HCT116 (cell line): ENCODE measurements at regions not wholly inside any gene's neighbourhood (a gene's known extent, or its start where the extent isn't known, plus 50 kb on each side); places are given as distances from the start of the nearest gene placed in this dataset.

Experiments used
- ATAC-seq: fragments of 200-7000 bp; cut with Tn5 transposase; 2 replicates; pipeline ENCODE4 v1.9.1; 2020; ENCODE audit warnings: mild to moderate bottlenecking, moderate library complexity
- BruUV-seq: library from RNA; stranded (reverse); fragments of 400-500 nt; replicated peaks from 2 replicates; lab custom pipeline; 2021; lab: Mats Ljungman, UMichigan
- CTCF ChIA-PET: fragments of 300-600 bp; sonication (Branson Sonifier 250); formaldehyde crosslinking; loops from one replicate; lab custom pipeline; 2021; ENCODE audit warnings: antibody characterized with exemption; lab: Charles Lee
- POLR2A ChIA-PET: fragments of 300-600, 350-600 bp; sonication (Branson Sonifier 250); formaldehyde crosslinking; loops from one replicate; lab custom pipeline; 2021; ENCODE audit warnings: antibody characterized with exemption; lab: Charles Lee
- RAD21 ChIA-PET, 2 experiments: fragments of 300-600 bp; sonication (Branson Sonifier 250); formaldehyde crosslinking; loops; one replicate each; lab custom pipeline; 2023; ENCODE audit warnings: low total read pairs in 2 of 2; ENCODE audit not compliant: uncharacterized antibody in 2 of 2, unreplicated experiment in 2 of 2, low non-redundant PET in 1 of 2; lab: Charles Lee
- DNase-seq: peaks from one replicate; pipeline ENCODE4 v3.0.0-alpha.2; 2010; ENCODE audit warnings: low read depth, low spot score
- H2AFZ ChIP-seq: fragments of 200-600 bp; shearing (Covaris generic), sonication (generic); 2 replicates; pipeline ENCODE4 v1.6.1; 2017; ENCODE audit warnings: low read depth, mixed run types, mixed read lengths, antibody characterized with exemption, low read length; ENCODE audit not compliant: poor library complexity, severe bottlenecking
- H3K27ac ChIP-seq: 2 replicates; pipeline ENCODE4 v1.5.1; 2012; ENCODE audit warnings: low read depth, low read length
- H3K27me3 ChIP-seq: fragments of 200-600 bp; sonication (generic); 2 replicates; pipeline ENCODE4 v1.6.1; 2016; ENCODE audit warnings: mixed run types, low read length, mixed read lengths; ENCODE audit not compliant: insufficient read depth
- H3K36me3 ChIP-seq, 2 experiments: fragments of 200-500 bp in 1 of 2; fragments of 200-600 bp in 1 of 2; sonication (Bioruptor generic) in 1 of 2; sonication (generic) in 1 of 2; 2 replicates each; pipeline versions ENCODE4 v1.5.1 to v1.6.1; 2014 to 2016; ENCODE audit warnings: low read length in 2 of 2, inconsistent platforms in 1 of 2, mixed read lengths in 1 of 2, mixed run types in 1 of 2; ENCODE audit not compliant: insufficient read depth in 2 of 2, control insufficient read depth in 1 of 2
- H3K4me1 ChIP-seq, 2 experiments: fragments of 200-600 bp in 1 of 2; sonication (generic) in 1 of 2; 2 replicates each; pipeline versions ENCODE4 v1.5.1 to v1.6.1; 2012 to 2017; ENCODE audit warnings: low read length in 2 of 2, inconsistent platforms in 1 of 2, mild to moderate bottlenecking in 1 of 2, mixed read lengths in 1 of 2, mixed run types in 1 of 2, moderate library complexity in 1 of 2; ENCODE audit not compliant: insufficient read depth in 2 of 2, control insufficient read depth in 1 of 2
- H3K4me2 ChIP-seq: fragments of 200-600 bp; sonication (generic); 2 replicates; pipeline ENCODE4 v1.6.1; 2017; ENCODE audit warnings: mixed run types, low read length, mixed read lengths
- H3K4me3 ChIP-seq, 2 experiments: fragments of 200-600 bp in 1 of 2; sonication (generic) in 1 of 2; replicated peaks in 1 of 2; 2 replicates each; pipeline ENCODE4 v1.5.1; 2011 to 2016; ENCODE audit warnings: low read length in 2 of 2, control low read depth in 1 of 2, low read depth in 1 of 2, mild to moderate bottlenecking in 1 of 2, mixed read lengths in 1 of 2, mixed run types in 1 of 2
- H3K79me2 ChIP-seq: fragments of 200-600 bp; sonication (generic); 2 replicates; pipeline ENCODE4 v1.6.1; 2017; ENCODE audit warnings: mild to moderate bottlenecking, mixed run types, low read length, moderate library complexity, mixed read lengths; ENCODE audit not compliant: insufficient read depth
- H3K9ac ChIP-seq: fragments of 200-600 bp; sonication (generic); 2 replicates; pipeline ENCODE4 v1.6.1; 2016; ENCODE audit warnings: low read length, mixed read lengths
- H3K9me2 ChIP-seq: fragments of 200-600 bp; sonication (generic), shearing (Covaris generic); 2 replicates; pipeline ENCODE4 v1.6.1; 2017; ENCODE audit warnings: mixed run types, mild to moderate bottlenecking, moderate library complexity; ENCODE audit not compliant: insufficient read depth
- H3K9me3 ChIP-seq, 2 experiments: fragments of 200-500 bp in 1 of 2; fragments of 200-600 bp in 1 of 2; sonication (Bioruptor generic) in 1 of 2; sonication (generic) in 1 of 2; 2 replicates each; pipeline ENCODE4 v1.6.1; 2014 to 2017; ENCODE audit warnings: low read length in 2 of 2, mixed read lengths in 2 of 2, inconsistent platforms in 1 of 2, low read depth in 1 of 2, mild to moderate bottlenecking in 1 of 2, mixed run types in 1 of 2, moderate library complexity in 1 of 2; ENCODE audit not compliant: control insufficient read depth in 1 of 2, insufficient read depth in 1 of 2
- H4K20me1 ChIP-seq: fragments of 200-600 bp; sonication (generic), shearing (Covaris generic); 2 replicates; pipeline ENCODE4 v1.6.1; 2017; ENCODE audit warnings: mixed run types, mild to moderate bottlenecking, moderate library complexity; ENCODE audit not compliant: insufficient read depth
- CEBPB ChIP-seq: IDR thresholded peaks from 2 replicates; pipeline ENCODE4 v1.6.1; 2012; ENCODE audit warnings: low read depth
- EGR1 ChIP-seq: IDR thresholded peaks from 2 replicates; pipeline ENCODE4 v1.6.1; 2012; ENCODE audit warnings: low read depth
- ELF1 ChIP-seq: IDR thresholded peaks from 2 replicates; pipeline ENCODE4 v1.6.1; 2012; ENCODE audit warnings: low read depth, borderline replicate concordance
- EZH2 ChIP-seq: fragments of 200-600 bp; sonication (generic); IDR thresholded peaks from 2 replicates; pipeline ENCODE4 v1.6.1; 2017; ENCODE audit warnings: antibody characterized with exemption, mixed run types
- FOSL1 ChIP-seq: IDR thresholded peaks from 2 replicates; pipeline ENCODE4 v1.6.1; 2012; ENCODE audit warnings: low read depth
- JUND ChIP-seq: IDR thresholded peaks from 2 replicates; pipeline ENCODE4 v1.6.1; 2012
- POLR2A ChIP-seq: IDR thresholded peaks from 2 replicates; pipeline ENCODE4 v1.7.0; 2011; ENCODE audit warnings: borderline replicate concordance; ENCODE audit not compliant: insufficient read depth, insufficient read length; ENCODE audit errors: extremely low read depth
- POLR2AphosphoS5 ChIP-seq: IDR thresholded peaks from 2 replicates; pipeline ENCODE4 v1.6.1; 2011; ENCODE audit warnings: mild to moderate bottlenecking, low read depth, low read length, moderate library complexity
- RAD21 ChIP-seq: IDR thresholded peaks from 2 replicates; pipeline ENCODE4 v1.6.1; 2012; ENCODE audit warnings: low read depth, mild to moderate bottlenecking
- SIN3A ChIP-seq: IDR thresholded peaks from 2 replicates; pipeline ENCODE4 v1.6.1; 2012; ENCODE audit warnings: low read depth
- SP1 ChIP-seq: IDR thresholded peaks from 2 replicates; pipeline ENCODE4 v1.6.1; 2012; ENCODE audit warnings: low read depth
- SRF ChIP-seq: IDR thresholded peaks from 2 replicates; pipeline ENCODE4 v1.6.1; 2012; ENCODE audit warnings: low read depth
- TCF7L2 ChIP-seq: IDR thresholded peaks from 2 replicates; pipeline ENCODE4 v1.7.0; 2011; ENCODE audit warnings: borderline replicate concordance, inconsistent platforms; ENCODE audit not compliant: insufficient read depth, insufficient read length; ENCODE audit errors: extremely low read depth
- ZFX ChIP-seq: fragments of 450-650 bp; IDR thresholded peaks from 2 replicates; pipeline ENCODE4 v1.6.1; 2017
- intact Hi-C: fragments of 100-400 bp; cut with micrococcal nuclease; formaldehyde crosslinking; loops from 2 replicates; pipeline ENCODE4 v1.10.0; 2022
- TF ChIP-seq, protein P1 (sequence below): IDR thresholded peaks from 2 replicates; pipeline ENCODE4 v1.6.1; 2012
- TF ChIP-seq, protein P2 (sequence below): IDR thresholded peaks from 2 replicates; pipeline ENCODE4 v1.6.1; 2012; ENCODE audit warnings: low read depth
- TF ChIP-seq, protein P3 (sequence below), 3 experiments: fragments of 200-600 bp in 1 of 3; sonication (generic) in 1 of 3; IDR thresholded peaks in 2 of 3; conservative IDR thresholded peaks in 1 of 3; 2 replicates each; pipeline ENCODE4 v1.5.1; 2012 to 2017; ENCODE audit warnings: low read depth in 2 of 3, low read length in 2 of 3, antibody characterized with exemption in 1 of 3, borderline replicate concordance in 1 of 3, control low read depth in 1 of 3, mild to moderate bottlenecking in 1 of 3, mixed read lengths in 1 of 3, mixed run types in 1 of 3, moderate library complexity in 1 of 3; ENCODE audit not compliant: insufficient read depth in 1 of 3

DNA sequence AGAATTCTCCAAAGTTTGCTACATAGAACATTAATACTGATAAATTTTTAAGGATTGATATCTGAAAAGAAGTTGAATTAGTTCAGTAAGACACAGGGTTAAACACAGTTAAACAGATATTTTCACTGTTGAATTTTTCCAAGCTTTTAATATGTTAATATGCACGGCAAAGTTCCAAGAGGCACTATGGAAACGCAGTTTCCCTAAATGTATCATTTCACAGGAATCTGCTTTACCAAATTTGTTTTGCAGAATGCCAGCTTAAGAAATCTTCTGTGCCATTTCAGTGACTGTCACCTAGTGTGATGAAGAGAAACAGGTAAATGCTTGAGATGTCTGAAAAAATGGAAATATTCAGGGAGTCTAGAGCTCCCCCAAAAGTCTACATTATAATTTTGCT, 395.9 kb upstream of the GRIA3 start:
- TF ChIP-seq ELF1: no peak
- TF ChIP-seq FOSL1: no peak
- no peak for TF ChIP-seq RAD21
- TF ChIP-seq, protein P1, sequence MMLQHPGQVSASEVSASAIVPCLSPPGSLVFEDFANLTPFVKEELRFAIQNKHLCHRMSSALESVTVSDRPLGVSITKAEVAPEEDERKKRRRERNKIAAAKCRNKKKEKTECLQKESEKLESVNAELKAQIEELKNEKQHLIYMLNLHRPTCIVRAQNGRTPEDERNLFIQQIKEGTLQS: no peak
- TF ChIP-seq EGR1: no peak
- no peak for TF ChIP-seq SIN3A
- TF ChIP-seq SP1: no peak
- BruUV-seq: no TSS peak
- Histone ChIP-seq H3K9me3 (no peaks in the 10 kb centered on the region), H3K27me3 (no peaks in the 10 kb centered on the region), H3K36me3 (no peaks in the 10 kb centered on the region), H3K4me1 (no peaks in the 10 kb centered on the region), H3K4me3 (no peak overlapping the region), H3K4me2 (no peak overlapping the region), H2AFZ (no peak overlapping the region), H3K9me2 (no peaks in the 10 kb centered on the region), H4K20me1 (no peaks in the 10 kb centered on the region), H3K79me2 (no peaks in the 10 kb centered on the region), H3K9ac (no peak overlapping the region), H3K27ac (no peak overlapping the region)
- ATAC-seq (no peak), DNase-seq (no peak)
- POLR2A ChIA-PET: no interaction called here
- intact Hi-C loops: no loop called here
- CTCF ChIA-PET: no interaction called here
- RAD21 ChIA-PET: no interaction called here

DNA sequence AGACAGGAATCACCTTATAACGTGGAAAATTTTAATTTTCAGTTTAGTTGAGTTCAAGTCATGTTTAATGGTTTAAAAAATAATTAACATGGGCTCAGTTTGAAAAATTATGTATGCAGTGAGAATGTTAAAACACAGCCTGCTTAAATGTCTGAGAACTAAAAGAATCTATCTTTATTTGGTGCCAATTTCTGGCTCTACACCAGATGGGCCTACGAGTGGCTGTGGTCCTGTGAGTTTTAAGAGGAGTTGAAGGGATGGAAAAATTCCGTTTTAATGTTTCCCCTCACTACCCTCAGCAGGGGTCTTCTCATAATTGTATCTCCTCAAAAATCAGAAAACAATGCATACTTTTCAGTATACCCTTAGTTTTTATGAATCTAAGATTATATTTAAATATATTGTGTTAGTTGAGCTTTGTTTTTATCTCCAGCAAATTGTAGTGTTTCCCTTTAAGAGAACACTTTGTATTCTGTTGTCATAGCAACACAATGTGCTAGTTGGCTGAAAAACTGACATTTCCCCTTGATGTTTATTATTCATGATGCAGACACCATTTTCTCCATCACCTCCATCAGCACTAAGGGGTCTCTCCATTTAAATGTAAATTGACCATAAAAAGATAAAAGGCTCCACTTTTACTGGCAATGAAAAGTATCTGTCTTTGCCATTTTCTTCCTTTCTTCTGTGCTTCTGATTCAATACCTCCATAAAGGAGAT, 393.5 kb upstream of the GRIA3 start:
- RAD21 ChIA-PET: no interaction called here
- Histone ChIP-seq H3K9me2 (no peaks in the 10 kb centered on the region), H3K36me3 (no peaks in the 10 kb centered on the region), H3K4me2 (no peak overlapping the region), H2AFZ (no peak overlapping the region), H3K9me3 (no peaks in the 10 kb centered on the region), H3K9ac (no peak overlapping the region), H3K79me2 (no peaks in the 10 kb centered on the region), H4K20me1 (no peaks in the 10 kb centered on the region), H3K27ac (no peak overlapping the region), H3K4me1 (no peaks in the 10 kb centered on the region), H3K4me3 (no peak overlapping the region), H3K27me3 (no peaks in the 10 kb centered on the region)
- DNase-seq (no peak), ATAC-seq (no peak)
- intact Hi-C loops: no loop called here
- POLR2A ChIA-PET: no interaction called here
- no TSS peak for BruUV-seq
- CTCF ChIA-PET: no interaction called here
- TF ChIP-seq TCF7L2: no peak
- TF ChIP-seq, protein P2, sequence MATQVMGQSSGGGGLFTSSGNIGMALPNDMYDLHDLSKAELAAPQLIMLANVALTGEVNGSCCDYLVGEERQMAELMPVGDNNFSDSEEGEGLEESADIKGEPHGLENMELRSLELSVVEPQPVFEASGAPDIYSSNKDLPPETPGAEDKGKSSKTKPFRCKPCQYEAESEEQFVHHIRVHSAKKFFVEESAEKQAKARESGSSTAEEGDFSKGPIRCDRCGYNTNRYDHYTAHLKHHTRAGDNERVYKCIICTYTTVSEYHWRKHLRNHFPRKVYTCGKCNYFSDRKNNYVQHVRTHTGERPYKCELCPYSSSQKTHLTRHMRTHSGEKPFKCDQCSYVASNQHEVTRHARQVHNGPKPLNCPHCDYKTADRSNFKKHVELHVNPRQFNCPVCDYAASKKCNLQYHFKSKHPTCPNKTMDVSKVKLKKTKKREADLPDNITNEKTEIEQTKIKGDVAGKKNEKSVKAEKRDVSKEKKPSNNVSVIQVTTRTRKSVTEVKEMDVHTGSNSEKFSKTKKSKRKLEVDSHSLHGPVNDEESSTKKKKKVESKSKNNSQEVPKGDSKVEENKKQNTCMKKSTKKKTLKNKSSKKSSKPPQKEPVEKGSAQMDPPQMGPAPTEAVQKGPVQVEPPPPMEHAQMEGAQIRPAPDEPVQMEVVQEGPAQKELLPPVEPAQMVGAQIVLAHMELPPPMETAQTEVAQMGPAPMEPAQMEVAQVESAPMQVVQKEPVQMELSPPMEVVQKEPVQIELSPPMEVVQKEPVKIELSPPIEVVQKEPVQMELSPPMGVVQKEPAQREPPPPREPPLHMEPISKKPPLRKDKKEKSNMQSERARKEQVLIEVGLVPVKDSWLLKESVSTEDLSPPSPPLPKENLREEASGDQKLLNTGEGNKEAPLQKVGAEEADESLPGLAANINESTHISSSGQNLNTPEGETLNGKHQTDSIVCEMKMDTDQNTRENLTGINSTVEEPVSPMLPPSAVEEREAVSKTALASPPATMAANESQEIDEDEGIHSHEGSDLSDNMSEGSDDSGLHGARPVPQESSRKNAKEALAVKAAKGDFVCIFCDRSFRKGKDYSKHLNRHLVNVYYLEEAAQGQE: no peak
- TF ChIP-seq SRF: no peak
- TF ChIP-seq ZFX: no peak
- no peak for TF ChIP-seq SIN3A
- no peak for TF ChIP-seq FOSL1
- TF ChIP-seq JUND: no peak
- TF ChIP-seq POLR2A: no peak
- TF ChIP-seq EZH2: no peak
- TF ChIP-seq POLR2AphosphoS5: no peak
- TF ChIP-seq EGR1: no peak
- TF ChIP-seq ELF1: no peak
- TF ChIP-seq, protein P3, sequence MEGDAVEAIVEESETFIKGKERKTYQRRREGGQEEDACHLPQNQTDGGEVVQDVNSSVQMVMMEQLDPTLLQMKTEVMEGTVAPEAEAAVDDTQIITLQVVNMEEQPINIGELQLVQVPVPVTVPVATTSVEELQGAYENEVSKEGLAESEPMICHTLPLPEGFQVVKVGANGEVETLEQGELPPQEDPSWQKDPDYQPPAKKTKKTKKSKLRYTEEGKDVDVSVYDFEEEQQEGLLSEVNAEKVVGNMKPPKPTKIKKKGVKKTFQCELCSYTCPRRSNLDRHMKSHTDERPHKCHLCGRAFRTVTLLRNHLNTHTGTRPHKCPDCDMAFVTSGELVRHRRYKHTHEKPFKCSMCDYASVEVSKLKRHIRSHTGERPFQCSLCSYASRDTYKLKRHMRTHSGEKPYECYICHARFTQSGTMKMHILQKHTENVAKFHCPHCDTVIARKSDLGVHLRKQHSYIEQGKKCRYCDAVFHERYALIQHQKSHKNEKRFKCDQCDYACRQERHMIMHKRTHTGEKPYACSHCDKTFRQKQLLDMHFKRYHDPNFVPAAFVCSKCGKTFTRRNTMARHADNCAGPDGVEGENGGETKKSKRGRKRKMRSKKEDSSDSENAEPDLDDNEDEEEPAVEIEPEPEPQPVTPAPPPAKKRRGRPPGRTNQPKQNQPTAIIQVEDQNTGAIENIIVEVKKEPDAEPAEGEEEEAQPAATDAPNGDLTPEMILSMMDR (IDR thresholded peaks at IDR 0.05 in 2 of 3, conservative IDR thresholded peaks at IDR 0.05 in 1 of 3; ENCODE audit: borderline replicate concordance in 1 of 3, insufficient read depth in 1 of 3, low read depth in 2 of 3, low read length in 2 of 3): no peak
- no peak for TF ChIP-seq CEBPB
